ENCODE measurements at regions not wholly inside any gene's neighbourhood (a gene's known extent, or its start where the extent isn't known, plus 50 kb on each side); places are given as distances from the start of the nearest gene placed in this dataset.

DNA sequence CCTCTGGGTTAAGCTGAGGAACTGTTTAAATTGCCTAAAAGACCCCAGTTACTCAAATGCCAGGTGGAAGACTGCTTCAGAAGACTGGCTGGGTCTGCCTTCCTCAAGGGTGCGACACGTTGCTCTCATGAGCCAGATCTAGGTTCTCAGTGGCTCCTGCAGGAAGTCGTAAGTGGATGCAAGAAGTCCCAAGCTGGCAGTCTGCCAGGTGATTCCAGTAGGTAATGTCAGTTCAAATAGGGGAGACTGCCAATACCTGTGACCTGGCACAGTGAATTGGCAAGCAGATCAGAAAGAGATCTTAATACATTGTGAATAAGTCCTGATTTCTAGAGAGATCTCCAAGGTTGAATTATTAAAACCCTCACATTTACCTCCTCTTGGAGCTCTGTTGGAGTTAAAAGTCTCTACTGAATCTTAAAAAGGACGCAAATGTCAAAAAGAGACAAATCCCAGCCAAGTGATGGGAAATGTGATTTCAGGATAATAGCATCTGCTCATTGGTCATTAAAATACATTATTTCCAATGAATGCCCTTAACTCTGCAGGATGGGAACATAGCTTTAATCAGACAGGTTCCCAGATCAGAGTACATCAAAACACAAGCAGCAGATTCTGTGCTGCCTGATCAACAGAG lies 98.8 kb upstream of the FRMD6 start:
- TF ChIP-seq, protein P1, sequence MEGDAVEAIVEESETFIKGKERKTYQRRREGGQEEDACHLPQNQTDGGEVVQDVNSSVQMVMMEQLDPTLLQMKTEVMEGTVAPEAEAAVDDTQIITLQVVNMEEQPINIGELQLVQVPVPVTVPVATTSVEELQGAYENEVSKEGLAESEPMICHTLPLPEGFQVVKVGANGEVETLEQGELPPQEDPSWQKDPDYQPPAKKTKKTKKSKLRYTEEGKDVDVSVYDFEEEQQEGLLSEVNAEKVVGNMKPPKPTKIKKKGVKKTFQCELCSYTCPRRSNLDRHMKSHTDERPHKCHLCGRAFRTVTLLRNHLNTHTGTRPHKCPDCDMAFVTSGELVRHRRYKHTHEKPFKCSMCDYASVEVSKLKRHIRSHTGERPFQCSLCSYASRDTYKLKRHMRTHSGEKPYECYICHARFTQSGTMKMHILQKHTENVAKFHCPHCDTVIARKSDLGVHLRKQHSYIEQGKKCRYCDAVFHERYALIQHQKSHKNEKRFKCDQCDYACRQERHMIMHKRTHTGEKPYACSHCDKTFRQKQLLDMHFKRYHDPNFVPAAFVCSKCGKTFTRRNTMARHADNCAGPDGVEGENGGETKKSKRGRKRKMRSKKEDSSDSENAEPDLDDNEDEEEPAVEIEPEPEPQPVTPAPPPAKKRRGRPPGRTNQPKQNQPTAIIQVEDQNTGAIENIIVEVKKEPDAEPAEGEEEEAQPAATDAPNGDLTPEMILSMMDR (conservative IDR thresholded peaks at IDR 0.05 in 1 of 2, IDR thresholded peaks at IDR 0.05 in 1 of 2; ENCODE audit: low read depth in 1 of 2, low read length in 2 of 2): no peak
- no peak for TF ChIP-seq EZH2 (IDR thresholded peaks at IDR 0.05; ENCODE audit: low read length, missing control alignments)

Measured in fibroblast of lung (primary cell).